ENCODE measurements at regions not wholly inside any gene's neighbourhood (a gene's known extent, or its start where the extent isn't known, plus 50 kb on each side); places are given as distances from the start of the nearest gene placed in this dataset.

GRCh38 chr16:50497592-50497991, 50.6 kb upstream of the NKD1 start:
- DNase-seq = no peak

GRCh38 chr16:50496990-50497389, 51.2 kb upstream of the NKD1 start:
- Histone ChIP-seq H3K4me1 (no peaks in the 10 kb centered on the region), H3K36me3 (no peaks in the 10 kb centered on the region), H3K9me3 (no peaks in the 10 kb centered on the region), H3K27ac (no peak overlapping the region), H3K27me3 (no peaks in the 10 kb centered on the region), H3K4me3 (no peak overlapping the region)
- no peak for DNase-seq
- TF ChIP-seq CTCF (IDR thresholded peaks at IDR 0.05) (no peak), POLR2A (IDR thresholded peaks at IDR 0.05) (no peak)

More at GRCh38 chr16:50497592-50497991, 50.6 kb upstream of the NKD1 start:
- Histone ChIP-seq H3K4me3 (no peak overlapping the region), H3K9me3 (no peaks in the 10 kb centered on the region), H3K4me1 (no peaks in the 10 kb centered on the region), H3K36me3 (no peaks in the 10 kb centered on the region), H3K27ac (no peak overlapping the region), H3K27me3 (no peaks in the 10 kb centered on the region)
- no peak for TF ChIP-seq POLR2A (IDR thresholded peaks at IDR 0.05)
- no peak for TF ChIP-seq CTCF (IDR thresholded peaks at IDR 0.05)

- no peak overlapping the region for H3K27ac ChIP-seq
- no peaks in the 10 kb centered on the region for H3K36me3 ChIP-seq
- H3K4me3 ChIP-seq = no peak overlapping the region
- H3K4me1 ChIP-seq = no peaks in the 10 kb centered on the region
- H3K27me3 ChIP-seq = no peaks in the 10 kb centered on the region
- no peak for DNase-seq
- no peak for TF ChIP-seq POLR2A (IDR thresholded peaks at IDR 0.05)
- TF ChIP-seq CTCF (IDR thresholded peaks at IDR 0.05) = no peak
- H3K9me3 ChIP-seq = no peaks in the 10 kb centered on the region
Observed at GRCh38 chr16:50495673-50496072, 52.5 kb upstream of the NKD1 start.

- no peaks in the 10 kb centered on the region for H3K27me3 ChIP-seq
- no peak for DNase-seq
- H3K9me3 ChIP-seq = no peaks in the 10 kb centered on the region
- no peak for TF ChIP-seq CTCF (IDR thresholded peaks at IDR 0.05)
- no peak for TF ChIP-seq POLR2A (IDR thresholded peaks at IDR 0.05)
- no peak overlapping the region for H3K27ac ChIP-seq
- no peaks in the 10 kb centered on the region for H3K36me3 ChIP-seq
- H3K4me1 ChIP-seq = no peaks in the 10 kb centered on the region
- no peak overlapping the region for H3K4me3 ChIP-seq
Observed at GRCh38 chr16:50494501-50495491, 53.4 kb upstream of the NKD1 start.

- TF ChIP-seq CTCF (IDR thresholded peaks at IDR 0.05) = no peak
- no peak for TF ChIP-seq POLR2A (IDR thresholded peaks at IDR 0.05)
- Histone ChIP-seq H3K4me1 (no peaks in the 10 kb centered on the region), H3K9me3 (no peaks in the 10 kb centered on the region), H3K27ac (no peak overlapping the region), H3K27me3 (no peaks in the 10 kb centered on the region), H3K36me3 (no peaks in the 10 kb centered on the region), H3K4me3 (no peak overlapping the region)
- no peak for DNase-seq
Observed at GRCh38 chr16:50491516-50491915, 56.7 kb upstream of the NKD1 start.

Data from Peyer's patch (tissue), 4 donors.